ENCODE measurements at regions not wholly inside any gene's neighbourhood (a gene's known extent, or its start where the extent isn't known, plus 50 kb on each side); places are given as distances from the start of the nearest gene placed in this dataset.

DNA sequence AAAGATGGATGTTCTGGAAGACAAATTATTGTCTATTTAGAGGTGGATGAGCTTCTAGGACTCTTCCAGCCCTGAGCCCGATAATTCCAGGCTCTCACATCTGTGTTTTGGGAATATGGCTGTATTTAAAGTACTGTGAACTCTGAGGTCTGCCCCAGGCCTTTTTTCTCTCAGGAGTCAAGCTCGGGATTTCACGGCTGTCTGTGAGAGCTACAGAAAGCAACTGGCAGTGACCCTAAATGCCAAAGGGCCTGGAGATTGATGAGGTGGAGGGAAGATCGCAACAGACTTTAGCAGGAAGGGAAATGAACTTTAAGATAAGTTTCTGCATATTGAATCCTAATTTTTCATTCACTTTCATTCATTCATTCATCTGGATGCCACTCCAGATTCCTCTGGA lies 51.0 kb upstream of the COL13A1 start:
- TF ChIP-seq, protein P1, sequence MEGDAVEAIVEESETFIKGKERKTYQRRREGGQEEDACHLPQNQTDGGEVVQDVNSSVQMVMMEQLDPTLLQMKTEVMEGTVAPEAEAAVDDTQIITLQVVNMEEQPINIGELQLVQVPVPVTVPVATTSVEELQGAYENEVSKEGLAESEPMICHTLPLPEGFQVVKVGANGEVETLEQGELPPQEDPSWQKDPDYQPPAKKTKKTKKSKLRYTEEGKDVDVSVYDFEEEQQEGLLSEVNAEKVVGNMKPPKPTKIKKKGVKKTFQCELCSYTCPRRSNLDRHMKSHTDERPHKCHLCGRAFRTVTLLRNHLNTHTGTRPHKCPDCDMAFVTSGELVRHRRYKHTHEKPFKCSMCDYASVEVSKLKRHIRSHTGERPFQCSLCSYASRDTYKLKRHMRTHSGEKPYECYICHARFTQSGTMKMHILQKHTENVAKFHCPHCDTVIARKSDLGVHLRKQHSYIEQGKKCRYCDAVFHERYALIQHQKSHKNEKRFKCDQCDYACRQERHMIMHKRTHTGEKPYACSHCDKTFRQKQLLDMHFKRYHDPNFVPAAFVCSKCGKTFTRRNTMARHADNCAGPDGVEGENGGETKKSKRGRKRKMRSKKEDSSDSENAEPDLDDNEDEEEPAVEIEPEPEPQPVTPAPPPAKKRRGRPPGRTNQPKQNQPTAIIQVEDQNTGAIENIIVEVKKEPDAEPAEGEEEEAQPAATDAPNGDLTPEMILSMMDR (conservative IDR thresholded peaks at IDR 0.05 in 1 of 2, IDR thresholded peaks at IDR 0.05 in 1 of 2; ENCODE audit: extremely low read depth in 1 of 2, insufficient read depth in 1 of 2, low read depth in 1 of 2, low read length in 2 of 2), result no peak
- TF ChIP-seq EZH2 (IDR thresholded peaks at IDR 0.05; ENCODE audit: borderline replicate concordance, low read length), result no peak
